ENCODE measurements at regions not wholly inside any gene's neighbourhood (a gene's known extent, or its start where the extent isn't known, plus 50 kb on each side); places are given as distances from the start of the nearest gene placed in this dataset.

DNA sequence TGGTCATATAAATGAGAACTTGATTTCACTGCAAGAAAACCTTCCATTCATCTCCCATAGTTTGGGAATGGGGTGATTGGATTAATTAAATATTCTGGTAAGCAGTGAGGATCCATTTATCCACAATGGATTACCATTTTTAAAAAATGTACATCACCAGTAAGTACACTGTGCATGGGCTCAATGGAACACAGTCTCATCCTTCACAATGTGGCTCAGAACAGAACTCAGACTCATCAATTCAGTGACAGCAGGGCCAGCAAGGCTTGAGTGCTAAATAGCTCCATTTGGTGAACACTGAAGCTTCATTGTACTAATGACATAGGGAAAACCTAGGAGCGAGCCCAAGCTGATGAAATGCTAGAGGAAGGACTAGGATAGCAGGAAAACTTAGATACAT, 223.8 kb downstream of the CMPK2 start:
- ATAC-seq: no peak
- no peak for FAIRE-seq
- intact Hi-C loops (cut with DNase I): no loop called here

DNA sequence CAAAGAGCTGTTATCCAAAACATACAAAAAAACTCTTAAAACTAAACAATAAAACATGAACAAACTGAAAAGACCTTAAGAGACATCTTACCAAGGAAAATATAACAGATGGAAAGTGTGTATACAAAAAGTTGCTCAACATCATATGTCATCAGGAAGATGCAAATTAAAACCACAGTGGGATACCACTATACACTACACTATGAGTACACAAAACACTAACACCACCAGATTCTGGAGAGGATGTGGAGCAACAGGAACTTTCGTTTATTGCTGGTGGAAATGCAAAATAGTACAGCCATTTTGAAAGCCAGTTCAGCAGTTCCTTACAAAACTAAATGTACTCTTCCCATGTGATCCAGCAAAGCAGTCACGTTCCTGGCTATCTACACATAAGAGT, 221.4 kb downstream of the CMPK2 start:
- no peak overlapping the region for H3K4me3 ChIP-seq
- no peak for TF ChIP-seq CTCF (IDR thresholded peaks at IDR 0.05)
- no peak overlapping the region for H3K27ac ChIP-seq
- no peaks in the 10 kb centered on the region for H3K9me3 ChIP-seq
- intact Hi-C loops (cut with DNase I): no loop called here
- H3K4me1 ChIP-seq: no peaks in the 10 kb centered on the region
- H3K27me3 ChIP-seq: no peaks in the 10 kb centered on the region
- no peak for ATAC-seq
- 60 to 76% methylated on average over 2 of the region's 2 CpGs for WGBS, 2 donors
- no peak for DNase-seq
- no peak for FAIRE-seq
- H3K36me3 ChIP-seq: no peaks in the 10 kb centered on the region

More for the DNA sequence above, 223.8 kb downstream of the CMPK2 start:
- no peak for TF ChIP-seq CTCF (IDR thresholded peaks at IDR 0.05)
- no peak for DNase-seq
- WGBS, 2 donors: 78 to 85% methylated on average over 1 of the region's 1 CpG
- no peaks in the 10 kb centered on the region for H3K36me3 ChIP-seq
- H3K27ac ChIP-seq: no peak overlapping the region
- H3K4me3 ChIP-seq: no peak overlapping the region
- no peaks in the 10 kb centered on the region for H3K9me3 ChIP-seq
- no peaks in the 10 kb centered on the region for H3K4me1 ChIP-seq
- H3K27me3 ChIP-seq: peaks cover 0 to 7% (median 0%) of the 10 kb centered on the region in 4 donors

DNA sequence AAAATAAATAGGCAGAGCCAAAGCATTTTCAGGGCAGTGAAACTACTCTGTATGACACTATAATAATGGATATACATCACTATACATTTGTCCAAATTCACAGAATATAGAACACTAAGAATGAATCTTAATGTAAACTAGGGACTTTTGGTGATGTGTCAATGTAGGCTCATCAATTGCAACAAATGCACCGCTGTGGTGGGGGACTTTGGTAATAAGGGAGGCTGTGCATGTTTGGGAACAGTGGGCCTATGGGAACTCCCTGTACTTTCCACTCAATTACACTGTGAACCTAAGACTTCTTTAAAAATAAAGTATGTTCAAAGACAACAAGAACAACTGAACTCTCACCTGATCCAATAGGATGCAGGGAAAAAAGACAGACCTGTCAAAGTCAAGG, 220.7 kb downstream of the CMPK2 start:
- WGBS, 2 donors: 93 to 97% methylated on average over 1 of the region's 1 CpG
- no peak for ATAC-seq
- no peak for TF ChIP-seq CTCF (IDR thresholded peaks at IDR 0.05)

GRCh38 chr2:6645672-6646071, 220.0 kb downstream of the CMPK2 start:
- FAIRE-seq: no peak
- Histone ChIP-seq H3K36me3 (no peaks in the 10 kb centered on the region), H3K4me1 (no peaks in the 10 kb centered on the region), H3K27me3 (no peaks in the 10 kb centered on the region), H3K4me3 (no peak overlapping the region), H3K27ac (no peak overlapping the region), H3K9me3 (no peaks in the 10 kb centered on the region)
- 94 to 100% methylated on average over 1 of the region's 1 CpG for WGBS, 2 donors
- no peak for ATAC-seq
- no peak for DNase-seq
- intact Hi-C loops (cut with DNase I): no loop called here
- no peak for TF ChIP-seq CTCF (IDR thresholded peaks at IDR 0.05)

More for the DNA sequence above, 220.7 kb downstream of the CMPK2 start:
- no peaks in the 10 kb centered on the region for H3K27me3 ChIP-seq
- no peaks in the 10 kb centered on the region for H3K36me3 ChIP-seq
- H3K9me3 ChIP-seq: no peaks in the 10 kb centered on the region
- H3K4me3 ChIP-seq: no peak overlapping the region
- no peaks in the 10 kb centered on the region for H3K4me1 ChIP-seq
- intact Hi-C loops (cut with DNase I): no loop called here
- no peak for DNase-seq
- no peak for FAIRE-seq
- no peak overlapping the region for H3K27ac ChIP-seq

GRCh38 chr2:6647046-6647445, 218.7 kb downstream of the CMPK2 start:
- Histone ChIP-seq H3K4me1 (no peaks in the 10 kb centered on the region), H3K27ac (no peak overlapping the region), H3K27me3 (no peaks in the 10 kb centered on the region), H3K9me3 (no peaks in the 10 kb centered on the region), H3K4me3 (no peak overlapping the region), H3K36me3 (no peaks in the 10 kb centered on the region)
- intact Hi-C loops (cut with DNase I): no loop called here
- FAIRE-seq: no peak
- no peak for TF ChIP-seq CTCF (IDR thresholded peaks at IDR 0.05)
- WGBS, 2 donors: 77 to 80% methylated on average over 6 of the region's 6 CpGs
- DNase-seq: no peak
- no peak for ATAC-seq

Measured in pancreas (tissue), 10 donors.